IMR-90 (cell line): ENCODE measurements at regions not wholly inside any gene's neighbourhood (a gene's known extent, or its start where the extent isn't known, plus 50 kb on each side); places are given as distances from the start of the nearest gene placed in this dataset.

Experiments used
- ATAC-seq: fragments of 200-7000 bp; cut with Tn5 transposase; 2 replicates; pipeline ENCODE4 v1.9.1; 2020; ENCODE audit warnings: low read depth, mild to moderate bottlenecking, moderate library complexity
- BruUV-seq: library from RNA; stranded (reverse); fragments of 400-500 nt; replicated peaks from 2 replicates; lab custom pipeline; 2021; lab: Mats Ljungman, UMichigan
- CTCF ChIA-PET: fragments of 300-600 bp; formaldehyde crosslinking; extraction: SDS; loops from one replicate; lab custom pipeline; 2021; ENCODE audit warnings: antibody characterized with exemption; lab: Yijun Ruan, JAX
- POLR2A ChIA-PET: fragments of 300-600 bp; sonication (Branson Sonifier 250); formaldehyde crosslinking; loops from one replicate; lab custom pipeline; 2022; ENCODE audit warnings: antibody characterized with exemption; ENCODE audit not compliant: unreplicated experiment; lab: Charles Lee
- DNase-seq: peaks from one replicate; pipeline ENCODE4 v3.0.0; 2013
- H2AFZ ChIP-seq: replicated peaks from 2 replicates; pipeline ENCODE3; 2013; ENCODE audit warnings: low read length, mild to moderate bottlenecking; ENCODE audit not compliant: poor library complexity
- H2AK5ac ChIP-seq: 2 replicates; pipeline ENCODE4 v1.6.1; 2013; ENCODE audit warnings: low read depth, low read length, inconsistent platforms
- H2AK9ac ChIP-seq: replicated peaks from 2 replicates; pipeline ENCODE3; 2013; ENCODE audit warnings: mild to moderate bottlenecking, low read depth, low read length, moderate library complexity; ENCODE audit not compliant: poor library complexity
- H2BK120ac ChIP-seq: 2 replicates; pipeline ENCODE4 v1.6.1; 2013; ENCODE audit warnings: low read depth, low read length, inconsistent platforms
- H2BK15ac ChIP-seq: 3 replicates; pipeline ENCODE4 v1.6.1; 2013; ENCODE audit warnings: low read depth, low read length, inconsistent platforms
- H2BK20ac ChIP-seq: 2 replicates; pipeline ENCODE4 v1.6.1; 2013; ENCODE audit warnings: low read depth, mild to moderate bottlenecking, inconsistent platforms, low read length, moderate library complexity
- H2BK5ac ChIP-seq: 2 replicates; pipeline ENCODE4 v1.6.1; 2013; ENCODE audit warnings: mild to moderate bottlenecking, low read depth, low read length, inconsistent platforms; ENCODE audit not compliant: poor library complexity, severe bottlenecking
- H3K14ac ChIP-seq: replicated peaks from 2 replicates; pipeline ENCODE4 v1.6.1; 2013; ENCODE audit warnings: low read depth, low read length, inconsistent platforms
- H3K18ac ChIP-seq: 2 replicates; pipeline ENCODE4 v1.6.1; 2013; ENCODE audit warnings: low read depth, low read length, control low read depth
- H3K23ac ChIP-seq: 2 replicates; pipeline ENCODE4 v1.6.1; 2013; ENCODE audit warnings: low read depth, low read length, inconsistent platforms
- H3K27ac ChIP-seq: 2 replicates; pipeline ENCODE4 v1.5.1; 2013; ENCODE audit warnings: mild to moderate bottlenecking, control low read depth, low read length; ENCODE audit not compliant: insufficient read depth
- H3K27me3 ChIP-seq: 2 replicates; pipeline ENCODE4 v1.6.1; 2013; ENCODE audit warnings: low read length; ENCODE audit not compliant: control insufficient read depth, insufficient read depth
- H3K36me3 ChIP-seq: 2 replicates; pipeline ENCODE4 v1.6.1; 2013; ENCODE audit warnings: low read length, mixed read lengths; ENCODE audit not compliant: control insufficient read depth, insufficient read depth
- H3K4ac ChIP-seq: 2 replicates; pipeline ENCODE4 v1.6.1; 2013; ENCODE audit warnings: low read depth, low read length, inconsistent platforms
- H3K4me1 ChIP-seq: 2 replicates; pipeline ENCODE4 v1.6.1; 2013; ENCODE audit warnings: low read length, mixed read lengths; ENCODE audit not compliant: control insufficient read depth, insufficient read depth
- H3K4me2 ChIP-seq: 2 replicates; pipeline ENCODE4 v1.6.1; 2013; ENCODE audit warnings: low read depth, mild to moderate bottlenecking, control low read depth, low read length, moderate library complexity
- H3K4me3 ChIP-seq: 2 replicates; pipeline ENCODE4 v1.5.1; 2013; ENCODE audit warnings: low read depth, mild to moderate bottlenecking, control low read depth, low read length, moderate library complexity; ENCODE audit not compliant: insufficient read depth
- H3K56ac ChIP-seq: 2 replicates; pipeline ENCODE4 v1.6.1; 2013; ENCODE audit warnings: low read length, inconsistent platforms; ENCODE audit not compliant: insufficient read depth; ENCODE audit errors: extremely low read depth
- H3K79me1 ChIP-seq, 2 experiments: 2 replicates each; pipeline ENCODE4 v1.6.1; 2013; ENCODE audit warnings: low read length in 2 of 2, inconsistent platforms in 1 of 2, low read depth in 1 of 2
- H3K9ac ChIP-seq: 2 replicates; pipeline ENCODE4 v1.6.1; 2013; ENCODE audit warnings: low read depth, low read length, control low read depth
- H3K9me1 ChIP-seq: 2 replicates; pipeline ENCODE4 v1.6.1; 2013; ENCODE audit warnings: low read length, inconsistent platforms; ENCODE audit not compliant: insufficient read depth
- H3K9me3 ChIP-seq: 2 replicates; pipeline ENCODE4 v1.6.1; 2013; ENCODE audit warnings: low read length; ENCODE audit not compliant: control insufficient read depth, insufficient read depth
- H4K20me1 ChIP-seq: 2 replicates; pipeline ENCODE4 v1.6.1; 2013; ENCODE audit warnings: low read length, inconsistent platforms; ENCODE audit not compliant: insufficient read depth
- H4K5ac ChIP-seq: 2 replicates; pipeline ENCODE4 v1.6.1; 2013; ENCODE audit warnings: mild to moderate bottlenecking, low read depth, low read length, control low read depth
- H4K8ac ChIP-seq, 2 experiments: 2 replicates each; pipeline ENCODE4 v1.6.1; 2013; ENCODE audit warnings: low read depth in 2 of 2, low read length in 2 of 2, control low read depth in 1 of 2, inconsistent platforms in 1 of 2
- H4K91ac ChIP-seq: 2 replicates; pipeline ENCODE4 v1.6.1; 2013; ENCODE audit warnings: low read depth, low read length, inconsistent platforms; ENCODE audit not compliant: insufficient read depth
- CEBPB ChIP-seq: IDR thresholded peaks from 2 replicates; pipeline ENCODE4 v1.6.1; 2012; ENCODE audit warnings: low read depth, low read length, improper control_type of control experiment
- CHD1 ChIP-seq: IDR thresholded peaks from 2 replicates; pipeline ENCODE4 v1.6.1; 2012; ENCODE audit warnings: low read depth, low read length, improper control_type of control experiment
- MAFK ChIP-seq: IDR thresholded peaks from 2 replicates; pipeline ENCODE4 v1.6.1; 2012; ENCODE audit warnings: low read depth, low read length, improper control_type of control experiment
- MAZ ChIP-seq: IDR thresholded peaks from 2 replicates; pipeline ENCODE4 v1.6.1; 2012; ENCODE audit warnings: low read depth, mild to moderate bottlenecking, low read length, improper control_type of control experiment, moderate library complexity, borderline replicate concordance
- MXI1 ChIP-seq: IDR thresholded peaks from 2 replicates; pipeline ENCODE4 v1.6.1; 2012; ENCODE audit warnings: low read depth, mild to moderate bottlenecking, low read length, moderate library complexity, borderline replicate concordance
- NFE2L2 ChIP-seq: fragments of 150-350 bp; IDR thresholded peaks from 2 replicates; pipeline ENCODE4 v1.6.1; 2016; ENCODE audit warnings: low read depth, mild to moderate bottlenecking, low read length
- POLR2A ChIP-seq: IDR thresholded peaks from 2 replicates; pipeline ENCODE4 v1.6.1; 2012; ENCODE audit warnings: mild to moderate bottlenecking, low read depth, low read length
- RAD21 ChIP-seq: IDR thresholded peaks from 2 replicates; pipeline ENCODE4 v1.6.1; 2012; ENCODE audit warnings: low read length, improper control_type of control experiment
- RFX5 ChIP-seq: IDR thresholded peaks from 2 replicates; pipeline ENCODE4 v1.8.0; 2012; ENCODE audit warnings: low read depth, mild to moderate bottlenecking, low read length, moderate library complexity
- SMC3 ChIP-seq: fragments of 150-350 bp; IDR thresholded peaks from 2 replicates; pipeline ENCODE4 v1.6.1; 2016; ENCODE audit warnings: low read depth, mild to moderate bottlenecking, antibody characterized with exemption, low read length, moderate library complexity
- USF2 ChIP-seq: fragments of 150-350 bp; IDR thresholded peaks from 2 replicates; pipeline ENCODE4 v1.6.1; 2017; ENCODE audit warnings: mild to moderate bottlenecking, antibody characterized with exemption, low read length, low read depth
- WGBS, 2 experiments: methylation state at CpG; one replicate each; pipeline versions ENCODE4 v1.1.5 to v1.1.7; 2013; ENCODE audit warnings: missing lambda C conversion rate in 2 of 2; ENCODE audit not compliant: insufficient read length in 1 of 2; ENCODE audit errors: extremely low coverage in 2 of 2; 5-methylcytosine and 5-hydroxymethylcytosine counted together
- dilution Hi-C: fragments of 300-500 bp; cut with HindIII; formaldehyde crosslinking; loops from one replicate; pipeline ENCODE4 v1.14.3; 2018; ENCODE audit warnings: low sequenced_read_pairs; ENCODE audit not compliant: unreplicated experiment
- in situ Hi-C: fragments of 300-500 bp; cut with MboI; formaldehyde crosslinking; loops from 3 replicates; pipeline ENCODE4 v1.14.3; 2019; ENCODE audit warnings: low sequenced_read_pairs, inconsistent platforms, mixed read lengths
- intact Hi-C: fragments of 100-400 bp; cut with micrococcal nuclease; formaldehyde crosslinking; loops from 2 replicates; pipeline ENCODE4 v1.10.0; 2022

- H2BK15ac ChIP-seq, result no peak overlapping the region
- no peak overlapping the region for H3K4me3 ChIP-seq
- WGBS, 2 experiments, result no CpG with 5 or more reads among the region's 2 CpGs
- H3K27ac ChIP-seq, result no peak overlapping the region
- no peak overlapping the region for H2AK5ac ChIP-seq
- BruUV-seq, result no TSS peak
- no peak overlapping the region for H3K14ac ChIP-seq
- no peak overlapping the region for H3K9ac ChIP-seq
- H4K5ac ChIP-seq, result no peak overlapping the region
- H3K36me3 ChIP-seq, result no peaks in the 10 kb centered on the region
- no peaks in the 10 kb centered on the region for H3K27me3 ChIP-seq
- H3K4me2 ChIP-seq, result no peak overlapping the region
- H4K20me1 ChIP-seq, result no peaks in the 10 kb centered on the region
- no peak overlapping the region for H3K56ac ChIP-seq
- H4K91ac ChIP-seq, result no peak overlapping the region
- ChIA-PET CTCF (no interaction called here), POLR2A (no interaction called here)
- H2BK120ac ChIP-seq, result no peak overlapping the region
- no peak overlapping the region for H3K23ac ChIP-seq
- no peak overlapping the region for H2BK20ac ChIP-seq
- H4K8ac ChIP-seq, result no peak overlapping the region
- no peak overlapping the region for H2AK9ac ChIP-seq
- H3K18ac ChIP-seq, result no peak overlapping the region
- intact Hi-C loops (no loop called here), in situ Hi-C loops (no loop called here), dilution Hi-C loops (no loop called here)
- H2BK5ac ChIP-seq, result no peak overlapping the region
- no peak overlapping the region for H3K4ac ChIP-seq
- TF ChIP-seq SMC3 (no peak), NFE2L2 (no peak), MAZ (no peak), RAD21 (no peak), CHD1 (no peak), MXI1 (no peak), RFX5 (no peak), USF2 (no peak), CEBPB (no peak), MAFK (no peak), POLR2A (no peak)
- no peaks in the 10 kb centered on the region for H3K4me1 ChIP-seq
- DNase-seq (no peak), ATAC-seq (no peak)
- no peaks in the 10 kb centered on the region for H3K9me1 ChIP-seq
- H3K79me1 ChIP-seq, result no peaks in the 10 kb centered on the region
- H2AFZ ChIP-seq, result no peak overlapping the region
- peaks cover 2% of the 10 kb centered on the region; the same call in 1 of the 2 replicates for H3K9me3 ChIP-seq
These were observed 1324.9 kb downstream of the HACE1 start for GRCh38 chr6:103534814-103535213.
